HG03575 (cell line): ENCODE measurements at regions not wholly inside any gene's neighbourhood (a gene's known extent, or its start where the extent isn't known, plus 50 kb on each side); places are given as distances from the start of the nearest gene placed in this dataset.
"Not testable (repeated sequence)": the region's sequence is repeated elsewhere in the genome, so short reads cannot be mapped to it uniquely, and the experiment has no call there.

ENCODE experiments used
- ATAC-seq: cut with Tn5 transposase; IDR thresholded peaks from one replicate; pipeline ENCODE4 v1.9.1; 2021; ENCODE audit not compliant: unreplicated experiment, insufficient number of reproducible peaks, low FRiP score; ENCODE audit errors: extremely low read depth

- no peak for ATAC-seq
Observed at GRCh38 chr4:115675719-115676118, 562.3 kb upstream of the NDST4 start.

- ATAC-seq, result no peak
Observed at GRCh38 chr4:115674485-115674884, 561.1 kb upstream of the NDST4 start.

- ATAC-seq, result no peak
Observed at GRCh38 chr4:115671581-115671980, 558.2 kb upstream of the NDST4 start.

- ATAC-seq, result no peak
Observed at GRCh38 chr4:115670930-115671329, 557.5 kb upstream of the NDST4 start.

GRCh38 chr4:115668396-115668795 lies 555.0 kb upstream of the NDST4 start:
- no peak for ATAC-seq

GRCh38 chr4:115664285-115664684 lies 550.9 kb upstream of the NDST4 start:
- ATAC-seq, result no peak

- no peak for ATAC-seq
Observed at GRCh38 chr4:115660465-115660864, 547.0 kb upstream of the NDST4 start.

GRCh38 chr4:115657991-115658650 lies 544.7 kb upstream of the NDST4 start:
- no peak for ATAC-seq

- ATAC-seq, result no peak
Observed at GRCh38 chr4:115655626-115656025, 542.2 kb upstream of the NDST4 start.

GRCh38 chr4:115648786-115649185 lies 535.4 kb upstream of the NDST4 start:
- no peak for ATAC-seq

- no peak for ATAC-seq
Observed at GRCh38 chr4:115629270-115629669, 515.9 kb upstream of the NDST4 start.

- ATAC-seq, result no peak
Observed at GRCh38 chr4:115609631-115610030, 496.2 kb upstream of the NDST4 start.

GRCh38 chr4:115607311-115607710 lies 493.9 kb upstream of the NDST4 start:
- no peak for ATAC-seq

GRCh38 chr4:115596265-115597001 lies 483.0 kb upstream of the NDST4 start:
- ATAC-seq, result no peak

- ATAC-seq, result no peak
Observed at GRCh38 chr4:115580901-115581300, 467.5 kb upstream of the NDST4 start.

GRCh38 chr4:115575851-115576250 lies 462.4 kb upstream of the NDST4 start:
- ATAC-seq, result no peak

- no peak for ATAC-seq
Observed at GRCh38 chr4:115562506-115562905, 449.1 kb upstream of the NDST4 start.

GRCh38 chr4:115548123-115548522 lies 434.7 kb upstream of the NDST4 start:
- ATAC-seq, result no peak

- no peak for ATAC-seq
Observed at GRCh38 chr4:115537387-115537786, 424.0 kb upstream of the NDST4 start.

- no peak for ATAC-seq
Observed at GRCh38 chr4:115529126-115529525, 415.7 kb upstream of the NDST4 start.

GRCh38 chr4:115519476-115519875 lies 406.1 kb upstream of the NDST4 start:
- not testable (repeated sequence) for ATAC-seq
